Islet of Langerhans (tissue), 1 donor: ENCODE measurements at regions not wholly inside any gene's neighbourhood (a gene's known extent, or its start where the extent isn't known, plus 50 kb on each side); places are given as distances from the start of the nearest gene placed in this dataset.

Source experiments
- FAIRE-seq: peaks from one replicate; lab custom pipeline; 2011; peaks lifted over from hg19 to GRCh38; lab: Jason Lieb, UNC

DNA sequence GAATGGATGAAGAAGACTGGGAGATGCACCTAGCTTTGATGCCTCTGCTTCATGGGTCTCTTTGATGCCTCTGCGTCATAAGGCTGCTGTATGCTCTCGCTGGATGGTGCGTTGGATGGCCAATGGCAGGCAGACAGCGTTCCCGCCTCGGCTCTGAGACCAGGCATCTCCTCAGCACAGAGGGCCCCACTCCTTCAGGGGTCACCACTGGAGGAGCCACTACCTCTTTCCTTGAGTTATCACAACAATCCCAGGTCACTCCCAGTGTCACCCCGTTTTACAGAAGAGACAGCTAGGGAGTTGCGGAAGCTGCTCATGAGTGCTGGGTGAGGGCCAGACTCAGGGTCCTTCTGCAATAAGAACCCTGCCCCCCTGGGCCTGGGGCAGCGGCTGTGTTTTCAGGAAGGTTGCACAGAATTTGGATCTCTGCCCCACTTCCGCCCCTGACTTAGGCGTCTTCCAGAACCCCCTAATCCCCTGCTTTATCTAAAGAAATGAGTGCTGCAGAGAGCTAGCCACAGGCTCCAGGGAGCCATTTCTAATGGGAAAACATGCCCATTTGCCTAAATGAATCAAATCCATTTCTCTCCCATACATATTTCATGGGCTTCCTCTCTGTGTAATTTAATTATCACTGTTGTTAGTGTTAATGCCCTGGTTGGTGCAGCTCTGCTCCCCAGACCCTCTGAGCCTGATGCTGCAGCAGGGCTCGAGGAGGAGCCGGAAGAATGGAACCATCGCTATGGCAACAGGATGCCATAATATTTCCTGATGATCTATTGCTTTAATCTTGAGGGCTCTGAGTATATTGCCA, 131.8 kb upstream of the HS6ST1 start:
- no peak for FAIRE-seq

DNA sequence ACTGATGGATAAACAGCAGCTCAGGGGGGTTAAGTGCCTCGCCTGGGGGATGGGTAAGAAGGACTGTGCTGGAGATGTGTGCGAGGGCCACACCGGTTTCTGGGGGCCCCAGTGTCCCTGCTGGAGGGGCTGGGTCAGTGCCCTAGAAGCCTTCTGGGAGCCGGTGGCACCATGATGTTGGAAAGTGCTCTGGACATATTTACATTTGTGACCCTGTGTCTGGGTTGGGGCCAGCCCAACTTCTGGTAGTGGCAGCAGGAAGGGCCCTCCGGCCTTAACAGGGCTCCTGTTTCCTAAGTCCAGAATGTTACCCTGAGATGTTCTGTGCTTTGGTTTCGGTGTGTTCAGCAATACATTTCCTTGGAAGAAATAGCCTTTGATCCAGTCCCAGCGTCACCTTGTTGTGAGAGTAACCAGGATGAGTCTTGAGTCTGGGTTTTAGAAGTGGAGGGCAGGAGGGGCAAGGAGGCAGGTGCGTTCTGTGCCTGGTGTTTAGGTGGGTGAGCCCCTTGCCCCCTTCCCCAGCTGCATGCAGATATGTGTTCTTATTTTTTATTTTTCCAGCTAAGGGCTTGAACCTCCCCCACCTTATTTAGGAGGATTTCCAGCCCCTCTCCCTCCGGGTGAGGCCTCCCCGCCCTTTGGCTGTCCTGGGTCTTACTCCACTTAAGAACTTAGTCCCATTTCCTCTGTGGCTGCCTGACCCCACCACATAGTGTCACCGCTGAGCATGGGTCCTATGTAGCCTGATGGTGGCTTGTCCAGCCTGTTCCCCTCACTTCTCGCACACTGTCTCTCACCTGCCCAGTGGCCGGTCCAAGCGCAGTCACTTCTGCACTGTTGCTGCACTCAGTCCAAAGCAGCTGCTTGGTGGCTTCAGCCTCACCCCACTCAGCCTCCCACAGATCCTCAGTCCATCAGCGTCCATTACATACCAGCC, 132.7 kb upstream of the HS6ST1 start:
- no peak for FAIRE-seq

DNA sequence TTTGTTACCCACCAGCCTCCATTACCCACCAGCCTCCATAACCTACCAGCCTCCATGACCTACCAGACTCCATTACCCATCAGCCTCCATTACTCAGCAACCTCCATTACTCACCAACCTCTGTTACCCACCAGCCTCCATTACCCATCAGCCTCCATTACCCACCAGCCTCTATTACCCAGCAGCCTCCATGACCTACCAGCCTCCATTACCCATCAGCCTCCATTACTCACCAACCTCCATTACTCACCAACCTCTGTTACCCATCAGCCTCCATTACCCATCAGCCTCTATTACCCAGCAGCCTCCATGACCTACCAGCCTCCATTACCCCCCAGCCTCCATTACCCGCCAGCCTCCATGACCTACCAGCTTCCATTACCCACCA, 133.3 kb upstream of the HS6ST1 start:
- FAIRE-seq, result no peak

DNA sequence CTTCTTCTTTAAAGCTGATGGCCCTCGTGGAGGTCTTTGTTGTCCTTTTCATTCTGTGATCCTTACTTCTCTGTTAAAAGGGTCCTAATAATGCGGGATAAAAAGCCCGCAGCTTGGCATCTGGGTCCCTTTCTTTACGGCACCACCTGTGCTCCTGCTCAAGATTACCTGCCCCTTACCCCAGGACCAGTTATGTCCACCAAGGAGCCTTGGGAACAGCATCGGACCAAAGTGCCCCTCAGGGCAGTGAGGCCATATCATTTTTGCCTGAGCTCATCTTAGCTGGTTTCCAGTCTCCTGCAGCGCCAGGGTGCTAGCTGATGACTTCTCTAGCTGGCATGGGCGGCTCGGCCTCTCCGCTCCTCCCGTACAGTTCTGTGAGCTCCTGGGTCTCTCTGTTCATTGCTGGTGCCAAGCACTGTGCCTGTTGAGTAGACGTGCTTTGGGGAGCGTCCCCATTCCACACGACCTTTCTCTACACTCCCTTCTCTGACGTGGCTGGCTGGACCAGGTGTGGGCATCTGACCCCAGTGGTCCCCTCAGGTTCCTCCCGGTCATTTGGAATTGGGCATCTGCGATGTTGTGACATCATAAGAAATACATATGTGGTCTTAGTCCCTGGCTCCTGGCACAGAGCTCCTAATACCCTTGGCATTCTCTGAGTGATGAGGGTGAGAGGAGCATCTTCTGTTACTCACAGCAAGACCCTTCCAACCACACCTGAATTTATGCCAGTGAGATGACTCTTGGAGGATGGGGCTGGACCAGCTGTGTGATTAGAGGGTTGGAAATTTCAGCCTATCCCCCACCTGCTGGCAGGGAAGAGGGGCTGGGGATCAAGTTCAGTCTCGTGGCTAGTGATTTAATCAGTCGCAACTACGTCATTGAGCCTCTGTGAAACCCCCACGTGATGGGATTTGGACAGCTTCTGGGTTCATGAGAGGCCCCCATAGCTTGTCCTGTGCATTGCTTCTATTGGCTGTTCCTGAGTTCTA, 134.2 kb upstream of the HS6ST1 start:
- FAIRE-seq, result no peak

DNA sequence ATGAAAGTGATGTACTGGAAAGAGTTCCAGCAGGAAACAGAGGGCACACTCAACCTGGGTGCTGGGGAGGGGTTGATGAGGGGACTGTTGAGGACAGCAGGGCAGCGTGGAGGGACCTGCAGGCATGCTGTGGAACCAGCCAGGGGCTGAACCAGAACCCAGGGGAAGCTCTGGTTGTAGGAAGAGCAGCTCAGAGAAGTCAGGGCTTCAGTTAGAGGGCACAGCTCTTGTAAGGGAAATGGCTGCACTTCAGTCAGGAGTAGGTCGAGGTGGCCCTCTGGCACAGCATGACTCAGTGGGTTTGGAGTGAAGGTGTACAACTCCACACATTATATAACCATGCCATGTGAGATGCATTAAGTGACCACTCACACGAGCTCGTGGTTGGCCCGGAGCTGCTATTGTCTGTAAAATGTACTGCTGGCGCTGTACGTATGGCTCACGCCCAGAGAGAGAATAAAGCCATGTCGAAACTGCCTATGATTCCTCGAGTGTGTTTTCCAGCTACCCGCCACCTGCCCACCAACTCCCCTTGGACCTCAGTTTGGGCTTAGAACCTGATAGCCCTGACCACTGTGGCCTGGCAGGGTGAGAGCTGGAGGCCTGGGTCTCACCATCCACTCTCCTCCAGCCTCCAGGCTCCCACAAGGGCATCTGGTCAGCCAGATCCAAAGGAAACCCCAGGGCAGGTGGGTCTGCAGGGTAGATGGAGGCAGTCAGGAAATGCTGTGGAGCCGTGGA, 136.5 kb upstream of the HS6ST1 start:
- no peak for FAIRE-seq

DNA sequence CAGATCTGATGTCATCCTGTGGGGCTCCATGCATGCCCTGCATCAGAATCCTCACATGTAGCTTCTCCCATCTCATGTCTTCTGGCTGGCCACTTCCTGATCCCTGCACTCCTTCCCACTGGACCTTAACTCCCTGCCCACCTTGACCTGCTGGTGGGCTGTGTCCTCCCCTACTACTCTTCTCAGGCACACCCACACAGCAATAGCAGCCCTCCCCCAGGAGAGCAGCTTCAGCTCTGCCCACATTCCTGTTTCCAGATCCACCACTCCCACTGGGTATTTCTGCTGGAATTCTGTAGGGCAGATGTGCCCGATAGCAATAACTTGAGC, 137.0 kb upstream of the HS6ST1 start:
- no peak for FAIRE-seq

DNA sequence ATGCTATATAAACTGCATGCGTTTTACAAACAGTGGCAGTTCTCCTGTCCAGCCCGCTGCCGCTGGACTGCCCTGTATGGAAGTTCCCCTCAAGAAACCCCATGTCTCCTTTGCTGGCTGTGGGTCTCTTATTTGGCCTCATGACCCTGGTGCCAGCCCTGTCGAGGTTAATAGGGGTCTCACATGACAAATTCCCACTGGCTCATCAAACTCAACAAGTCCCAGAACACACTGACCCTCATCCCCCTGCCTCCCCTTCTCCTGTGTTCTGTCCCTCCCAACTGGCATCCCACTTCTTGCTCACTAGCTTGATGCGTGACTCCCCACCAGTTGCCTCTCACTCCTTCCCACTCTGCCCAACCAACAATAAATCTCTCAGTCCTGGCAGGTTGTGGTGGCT, 137.6 kb upstream of the HS6ST1 start:
- FAIRE-seq, result no peak

DNA sequence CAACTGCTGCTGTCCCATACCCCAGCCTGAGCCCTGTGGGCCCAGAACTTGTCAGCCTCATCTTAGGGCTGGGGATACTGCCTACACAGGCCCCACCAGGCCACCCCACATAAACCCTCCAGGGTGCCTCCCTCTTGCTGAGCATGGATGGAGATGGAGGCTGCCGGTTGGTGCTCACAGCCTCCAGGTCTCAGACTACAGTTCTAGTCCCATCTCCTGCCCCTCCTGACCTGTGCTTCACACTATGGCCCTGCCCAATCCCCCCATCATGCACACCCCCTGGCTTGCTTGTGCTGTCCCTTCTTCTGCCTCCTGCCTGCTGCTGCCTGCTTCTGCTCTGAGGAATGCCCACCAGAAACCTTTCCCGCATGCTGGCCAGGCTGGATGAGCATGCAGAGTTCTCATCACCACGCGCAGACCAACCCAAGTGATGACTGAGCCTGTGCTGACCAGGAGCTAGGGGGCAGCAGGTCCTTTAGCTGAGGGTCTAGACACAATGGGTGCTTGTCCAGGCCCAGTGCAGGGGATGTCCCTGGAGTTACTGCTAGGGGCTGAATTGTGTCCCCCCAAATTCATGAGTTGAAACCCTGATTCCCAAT, 138.4 kb upstream of the HS6ST1 start:
- no peak for FAIRE-seq

DNA sequence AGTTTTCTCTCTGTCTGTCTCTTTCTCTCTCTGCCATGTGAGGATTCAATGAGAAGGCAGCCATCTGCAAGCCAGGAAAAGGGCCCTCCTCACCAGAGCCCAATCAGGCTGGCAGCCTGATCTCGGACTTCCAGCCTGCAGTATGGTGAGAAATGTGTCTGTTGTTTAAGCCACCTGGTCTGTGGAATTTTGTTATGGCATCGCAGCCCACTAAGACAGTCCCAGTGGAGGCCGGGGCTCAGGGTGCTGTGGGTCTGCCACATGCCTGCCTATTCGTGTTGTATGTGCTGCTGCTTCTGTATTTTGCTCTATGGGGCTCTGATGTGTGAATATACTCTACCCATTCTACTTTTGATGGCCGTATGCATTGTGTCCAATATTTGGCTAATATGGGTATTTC, 139.0 kb upstream of the HS6ST1 start:
- no peak for FAIRE-seq

DNA sequence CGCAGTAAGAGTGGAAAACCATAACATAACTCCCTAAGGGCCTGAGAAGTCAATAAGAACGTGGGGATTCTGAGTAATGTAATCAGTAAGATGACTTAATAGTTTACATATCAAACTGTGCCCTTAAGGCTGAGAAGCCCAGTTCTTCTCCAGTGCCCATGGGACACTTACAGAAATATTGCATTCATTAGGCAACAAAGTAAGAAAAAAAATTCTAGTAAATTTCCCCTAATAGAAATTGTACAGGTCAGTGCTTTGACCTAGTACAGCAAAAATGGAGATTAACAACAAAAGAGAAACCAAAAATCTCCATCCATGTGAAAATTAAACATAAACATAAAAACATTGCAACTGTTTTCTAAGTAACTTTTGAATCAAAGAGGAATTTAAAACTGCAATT, 139.8 kb upstream of the HS6ST1 start:
- FAIRE-seq, result no peak

DNA sequence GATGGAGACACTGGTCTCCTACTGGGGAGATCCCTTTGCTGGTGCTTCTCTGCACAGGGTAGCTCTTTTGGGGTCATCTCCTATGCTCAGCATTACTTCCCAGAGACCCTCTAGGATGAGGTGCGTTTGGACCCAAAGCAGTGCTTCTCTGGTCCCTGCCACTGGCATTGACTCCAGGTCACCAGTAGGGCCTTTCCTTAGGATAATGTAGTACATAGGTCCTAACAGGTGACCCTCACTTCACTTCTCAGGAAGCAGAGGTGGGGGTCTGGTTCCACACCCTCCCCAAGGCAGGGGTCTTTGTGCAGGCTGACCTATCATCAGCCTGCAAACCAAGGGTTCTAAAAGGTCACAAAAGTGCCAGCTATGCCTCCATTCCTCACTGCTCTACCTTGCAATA, 145.8 kb upstream of the HS6ST1 start:
- FAIRE-seq, result no peak

DNA sequence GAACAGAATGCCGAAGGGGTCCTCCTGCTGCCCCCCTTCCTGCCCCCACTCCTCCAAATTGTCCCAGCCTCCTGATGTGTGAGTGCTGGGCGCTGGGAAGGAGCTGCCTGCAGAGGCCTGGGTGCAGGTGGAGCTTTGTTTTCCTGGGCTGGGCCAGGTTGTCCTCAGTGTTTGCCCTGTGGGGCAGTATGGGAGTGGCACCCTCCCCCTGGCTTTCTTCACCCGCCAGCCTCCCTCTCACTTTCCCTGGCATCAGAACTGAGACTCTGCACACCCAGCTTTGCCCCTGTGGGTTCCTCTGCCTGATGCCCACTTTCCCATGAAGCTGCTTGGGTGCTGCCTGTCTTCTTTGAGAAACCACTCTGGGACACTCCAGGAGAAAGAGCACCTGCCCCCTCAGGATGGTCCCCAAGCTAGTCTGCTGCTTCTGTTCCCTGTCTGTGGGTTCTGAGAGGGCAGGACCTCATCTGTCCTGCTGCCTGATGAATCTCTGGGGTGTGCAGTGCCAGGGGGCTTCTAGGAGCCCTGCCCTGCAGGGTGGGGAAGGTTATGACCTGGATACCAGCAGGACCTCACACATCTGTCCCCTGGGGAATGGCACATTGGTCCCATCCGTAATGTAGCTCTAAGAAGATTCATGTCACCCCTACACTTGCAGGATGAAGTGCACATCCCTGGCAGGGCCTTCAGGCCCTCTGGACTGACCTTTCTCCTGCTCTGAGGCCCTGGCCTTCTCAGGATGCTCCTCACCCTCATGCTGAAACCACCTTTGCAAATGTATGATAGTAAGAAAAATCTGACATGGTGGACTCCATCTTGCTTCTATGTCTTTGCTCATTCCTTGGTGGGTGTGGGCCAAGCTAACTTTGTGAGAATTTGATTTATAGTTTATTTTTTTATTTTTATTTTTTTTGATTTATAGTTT, 146.8 kb upstream of the HS6ST1 start:
- FAIRE-seq, result no peak

DNA sequence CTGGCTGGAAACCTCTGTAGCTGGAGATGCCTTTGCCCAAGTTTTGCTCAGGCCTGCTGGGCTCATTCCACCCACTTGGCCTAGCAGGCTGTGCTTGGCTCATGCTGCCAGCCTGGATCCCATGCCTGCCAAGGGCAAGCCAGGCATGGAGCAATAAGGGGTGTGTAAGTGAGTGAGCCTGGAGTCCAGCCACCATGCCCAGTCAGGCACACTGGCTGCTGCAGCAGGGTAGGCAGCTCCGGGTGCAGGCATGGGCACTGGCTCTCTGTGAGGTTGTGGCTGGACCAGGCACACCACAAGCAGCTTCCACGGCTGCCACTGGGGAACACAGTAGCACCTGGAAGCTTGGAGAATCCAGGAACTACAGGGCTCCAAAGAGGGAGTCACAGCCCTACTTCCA, 147.7 kb upstream of the HS6ST1 start:
- no peak for FAIRE-seq

DNA sequence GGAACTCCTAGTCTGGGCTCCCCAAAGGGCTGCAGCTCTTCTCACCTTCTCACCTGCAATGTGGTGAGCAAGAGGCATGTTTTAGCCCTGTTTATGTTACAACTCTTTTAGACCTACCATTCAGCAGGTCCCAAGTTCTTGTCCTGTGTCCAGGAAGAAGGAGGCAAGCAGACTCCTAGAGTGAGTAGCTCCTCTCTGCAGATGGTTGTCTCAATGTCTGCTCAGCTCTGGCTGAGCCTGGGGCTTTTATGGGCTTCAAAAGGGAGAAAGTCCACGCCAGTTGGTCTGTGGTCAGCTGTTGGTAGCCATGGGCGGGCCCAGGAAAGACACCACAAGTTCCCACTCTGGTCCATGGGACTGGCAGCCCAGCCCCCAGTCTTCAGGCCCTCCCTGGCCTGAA, 148.1 kb upstream of the HS6ST1 start:
- FAIRE-seq, result no peak

DNA sequence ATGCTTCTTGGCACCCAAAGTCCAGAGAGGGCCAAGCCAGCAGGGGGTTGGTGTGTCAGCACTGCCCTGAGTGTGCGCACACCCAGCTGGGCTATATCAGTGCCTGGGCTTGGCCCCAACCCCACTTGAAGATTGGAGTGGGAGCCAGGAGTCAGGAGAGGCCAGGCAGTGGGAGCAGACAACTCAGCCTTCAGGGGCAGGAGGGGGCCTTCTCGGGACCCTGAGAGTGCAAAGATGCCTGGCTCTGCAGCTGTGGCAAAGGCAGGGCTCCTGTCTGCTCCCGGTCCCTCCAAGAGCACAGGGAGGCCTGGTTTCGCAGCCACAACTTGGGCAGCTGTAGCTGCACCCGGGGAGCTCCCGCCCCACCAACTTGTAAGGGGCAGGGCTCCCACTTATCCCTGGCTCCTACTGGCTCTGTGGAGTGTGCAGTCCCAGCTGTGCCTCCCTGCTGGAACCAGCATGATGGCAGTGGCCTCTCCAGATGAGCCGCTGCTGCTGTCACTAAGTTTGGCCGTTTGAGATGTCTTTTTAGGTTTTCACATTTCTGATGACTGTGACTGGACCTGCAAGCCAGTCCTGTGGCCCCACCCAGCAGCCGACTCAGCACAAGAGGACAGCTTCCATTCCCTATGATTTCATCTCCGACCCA, 148.8 kb upstream of the HS6ST1 start:
- no peak for FAIRE-seq

DNA sequence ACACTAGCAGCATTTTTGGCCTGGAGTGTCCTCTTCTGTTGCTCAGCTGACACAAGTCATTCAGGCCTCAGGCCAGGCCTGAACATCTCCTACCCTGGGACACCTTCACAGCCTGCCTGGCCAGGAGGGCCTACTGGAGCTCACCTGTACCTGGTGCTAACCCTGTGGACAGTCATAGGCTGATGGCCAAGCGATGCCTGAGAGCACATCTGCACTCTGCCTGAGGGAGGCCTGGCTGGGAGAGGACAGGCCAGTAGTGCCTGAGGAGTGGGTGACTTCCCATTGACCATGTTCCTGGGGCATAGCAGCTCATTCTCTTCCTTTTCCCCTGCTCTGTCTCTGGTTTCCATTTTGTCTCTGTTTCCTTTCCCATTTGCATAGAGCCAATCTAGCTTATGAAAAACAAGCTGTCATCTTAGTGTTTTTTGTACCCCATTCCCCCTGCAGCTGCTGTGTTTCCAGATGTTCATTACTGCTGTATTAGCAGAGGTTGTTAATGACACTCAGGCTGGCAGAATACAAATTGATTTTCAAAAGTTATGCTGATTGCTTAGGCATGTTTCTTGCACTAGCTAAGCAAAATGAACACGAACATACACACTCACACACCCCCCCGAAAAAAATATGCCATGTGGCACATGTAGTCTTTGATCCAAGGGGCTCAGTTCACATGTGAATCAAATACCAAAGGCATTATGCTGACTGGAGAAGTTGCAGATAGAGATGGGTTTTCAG, 149.7 kb upstream of the HS6ST1 start:
- FAIRE-seq, result no peak

DNA sequence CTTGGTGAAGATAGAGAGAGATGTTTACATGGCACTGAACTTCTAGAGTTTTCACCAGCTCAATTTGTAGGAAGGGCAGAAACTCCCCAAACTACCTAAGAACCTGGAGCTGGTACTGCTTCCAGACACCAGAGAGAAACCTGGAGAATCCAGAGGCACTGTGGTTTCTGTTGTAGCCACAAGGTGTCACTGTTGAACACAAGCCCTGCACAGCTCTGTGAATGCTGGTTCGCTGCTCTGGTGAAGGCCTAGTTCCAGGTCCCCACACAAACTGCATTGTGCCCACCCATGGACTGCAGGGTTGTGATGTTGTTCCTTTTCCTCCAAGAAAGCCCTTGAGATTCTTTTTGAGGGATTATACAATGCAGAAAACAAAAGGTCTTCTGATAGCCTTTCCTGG, 150.5 kb upstream of the HS6ST1 start:
- FAIRE-seq, result no peak

DNA sequence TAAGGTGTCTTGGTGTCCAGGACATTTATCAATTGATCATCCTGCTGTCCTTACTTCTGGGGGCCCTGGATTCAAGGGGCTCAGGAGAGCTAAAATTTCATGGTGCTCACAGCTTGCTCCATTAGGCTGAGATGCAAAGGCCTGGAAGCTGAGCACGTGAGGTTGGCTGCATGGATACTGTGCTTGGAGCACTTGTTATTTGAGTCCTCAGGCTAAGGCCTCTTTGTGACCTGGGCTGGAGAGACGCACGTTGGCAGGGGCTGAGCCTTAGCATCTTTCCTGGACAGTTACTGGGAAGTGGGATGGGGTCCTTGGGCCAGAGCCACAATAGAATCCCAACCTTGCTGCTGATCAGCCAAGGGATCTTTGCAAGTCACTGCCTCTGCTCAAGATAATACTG, 151.2 kb upstream of the HS6ST1 start:
- no peak for FAIRE-seq

DNA sequence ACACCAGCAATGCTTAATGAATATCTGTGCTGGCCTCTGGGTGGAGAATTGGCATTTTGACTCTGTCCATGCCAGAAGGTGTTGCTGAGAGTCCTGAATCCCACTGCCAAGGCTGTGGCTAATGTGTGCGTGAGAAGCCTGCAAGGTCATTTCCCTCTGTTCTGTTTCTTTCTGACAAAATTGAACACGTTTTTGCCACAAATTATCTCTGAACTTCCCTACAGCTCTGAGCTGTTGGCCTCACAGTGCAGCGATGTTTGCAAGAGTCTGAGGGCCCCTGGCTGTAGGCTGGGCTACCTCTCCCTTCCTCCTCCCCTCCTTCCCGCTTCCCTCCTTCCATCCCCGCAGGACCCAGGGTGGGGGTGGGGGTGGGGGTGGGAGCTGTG, 154.1 kb upstream of the HS6ST1 start:
- no peak for FAIRE-seq
